ENCODE measurements at regions not wholly inside any gene's neighbourhood (a gene's known extent, or its start where the extent isn't known, plus 50 kb on each side); places are given as distances from the start of the nearest gene placed in this dataset.
A peak's percentile ranks its signal among the peaks of the same experiment; 100 is the strongest.

- H3K27me3 ChIP-seq (ENCODE audit: control insufficient read depth in 1 of 2, insufficient read depth in 2 of 2, low read length in 2 of 2): peaks cover 2 to 30% of the 10 kb centered on the region in 2 experiments; a peak in 4 of 5 replicates
- ATAC-seq (peak; percentile 89), FAIRE-seq (no peak), DNase-seq (ENCODE audit: low spot score) (peak; percentile 20)
- H3K79me2 ChIP-seq (ENCODE audit: insufficient read depth, low read length): no peaks in the 10 kb centered on the region
- no peak overlapping the region for H2AFZ ChIP-seq (ENCODE audit: low read length)
- intact Hi-C loops (cut with micrococcal nuclease; ENCODE audit: unreplicated experiment) (loop anchor here (1.0 to 2.0 kb wide), 2 partner anchors 342 to 360 kb away; no protein-coding TSS in a partner anchor), in situ Hi-C loops (cut with HindIII; ENCODE audit: extremely low pct_ligation_motif_present, low pct_unique_long_range_greater_than_20kb) (loop anchor here (5.0 kb wide), 1 partner anchor 340 kb away; no protein-coding TSS in a partner anchor)
- no peaks in the 10 kb centered on the region for H3K9me3 ChIP-seq (ENCODE audit: low read length)
- H3K4me2 ChIP-seq (ENCODE audit: low read depth, low read length): no peak overlapping the region
- H4K20me1 ChIP-seq (ENCODE audit: insufficient read depth, low read length): no peaks in the 10 kb centered on the region
- POLR2A ChIA-PET: no interaction called here
- no TSS peak for BruUV-seq (replicated peaks)
- H3K36me3 ChIP-seq (replicated peaks in 1 of 2; ENCODE audit: control insufficient read depth in 1 of 2, insufficient read depth in 2 of 2, low read length in 2 of 2): no peaks in the 10 kb centered on the region
- WGBS (ENCODE audit: low lambda C conversion rate): 12% methylated on average over 16 of the region's 20 CpGs
- H3K4me3 ChIP-seq (replicated peaks in 1 of 3; ENCODE audit: insufficient read depth in 1 of 3, low read depth in 2 of 3, low read length in 3 of 3): no peak overlapping the region
- CTCF ChIA-PET (ENCODE audit: low intra/inter-chr PET ratio, low total read pairs): interaction anchor here (1.1 to 1.4 kb wide), 2 partner anchors 341 to 360 kb away, joined by 4 to 6 read pairs; no protein-coding TSS in a partner anchor
- no peaks in the 10 kb centered on the region for H3K4me1 ChIP-seq (ENCODE audit: insufficient read depth, low read length)
- H3K9ac ChIP-seq (ENCODE audit: insufficient read depth, low read depth, low read length): no peak overlapping the region
- H3K27ac ChIP-seq (ENCODE audit: extremely low read length, insufficient read depth, low read length): no peak overlapping the region
- TF ChIP-seq ZBTB7B (CRISPR knock-in tag; IDR thresholded peaks at IDR 0.05) (no peak), NFE2 (CRISPR knock-in tag; IDR thresholded peaks at IDR 0.05) (no peak), ZNF549 (CRISPR knock-in tag; IDR thresholded peaks at IDR 0.05) (no peak), CREB3 (CRISPR knock-in tag; IDR thresholded peaks at IDR 0.05) (no peak), ZBTB40 (IDR thresholded peaks at IDR 0.05) (no peak), ZBTB40 (CRISPR knock-in tag; IDR thresholded peaks at IDR 0.05) (no peak), ZNF282 (IDR thresholded peaks at IDR 0.05; ENCODE audit: partially characterized antibody) (no peak), REL (CRISPR knock-in tag; conservative IDR thresholded peaks at IDR 0.05) (no peak), TOE1 (CRISPR knock-in tag; IDR thresholded peaks at IDR 0.05) (no peak), KMT2B (CRISPR knock-in tag; IDR thresholded peaks at IDR 0.05) (no peak), ZNF501 (CRISPR knock-in tag; IDR thresholded peaks at IDR 0.05) (0 out of 2 replicates have a peak, but pooled peaks have one; percentile 26), THAP8 (CRISPR knock-in tag; IDR thresholded peaks at IDR 0.05; ENCODE audit: borderline replicate concordance) (no peak), HDAC6 (IDR thresholded peaks at IDR 0.05; ENCODE audit: low read depth, low read length) (no peak), ZNF709 (CRISPR knock-in tag; IDR thresholded peaks at IDR 0.05) (no peak), RAD21 (CRISPR knock-in tag; IDR thresholded peaks at IDR 0.05) (peak; percentile 57; the same call in 1 of the 2 replicates), SMC3 (IDR thresholded peaks at IDR 0.05; ENCODE audit: low read length) (peak; percentile 64; the same call in 1 of the 2 replicates)
Observed at GRCh38 chr7:156156734-156157408, 344.6 kb upstream of the SHH start.

All from HepG2 (cell line).